Right renal cortex interstitium (tissue), 3 donors: ENCODE measurements at regions not wholly inside any gene's neighbourhood (a gene's known extent, or its start where the extent isn't known, plus 50 kb on each side); places are given as distances from the start of the nearest gene placed in this dataset.

Experiments used
- DNase-seq, 3 donors: peaks; one replicate each; pipeline ENCODE4 v3.0.0-alpha.2; 2013; ENCODE audit warnings: low read depth in 3 of 3, low spot score in 2 of 3

GRCh38 chr16:87006021-87006420, 311.2 kb downstream of the C16orf95 start:
- no peak for DNase-seq

GRCh38 chr16:87006789-87007745, 310.1 kb downstream of the C16orf95 start:
- no peak for DNase-seq

GRCh38 chr16:87007907-87008306, 309.3 kb downstream of the C16orf95 start:
- no peak for DNase-seq

GRCh38 chr16:87008664-87009063, 308.5 kb downstream of the C16orf95 start:
- DNase-seq, result no peak

- DNase-seq, result no peak
Measured at GRCh38 chr16:87012954-87013938, 303.9 kb downstream of the C16orf95 start.

GRCh38 chr16:87014112-87014511, 303.1 kb downstream of the C16orf95 start:
- no peak for DNase-seq

- DNase-seq, result no peak
Measured at GRCh38 chr16:87015021-87015420, 302.2 kb downstream of the C16orf95 start.

GRCh38 chr16:87016046-87017035, 300.9 kb downstream of the C16orf95 start:
- DNase-seq, result no peak

- DNase-seq, result no peak
Measured at GRCh38 chr16:87017371-87018012, 299.7 kb downstream of the C16orf95 start.

- DNase-seq, result no peak
Measured at GRCh38 chr16:87025676-87026075, 291.5 kb downstream of the C16orf95 start.

GRCh38 chr16:87027056-87027616, 290.1 kb downstream of the C16orf95 start:
- DNase-seq, result no peak

- DNase-seq, result no peak
Measured at GRCh38 chr16:87028481-87029320, 288.5 kb downstream of the C16orf95 start.

GRCh38 chr16:87032554-87032953, 284.6 kb downstream of the C16orf95 start:
- DNase-seq, result no peak

GRCh38 chr16:87033021-87033471, 284.1 kb downstream of the C16orf95 start:
- no peak for DNase-seq

- DNase-seq, result no peak
Measured at GRCh38 chr16:87033541-87034300, 283.5 kb downstream of the C16orf95 start.

- no peak for DNase-seq
Measured at GRCh38 chr16:87034317-87034716, 282.9 kb downstream of the C16orf95 start.

GRCh38 chr16:87035053-87035452, 282.1 kb downstream of the C16orf95 start:
- no peak for DNase-seq
